GM12875 (cell line): ENCODE measurements at regions not wholly inside any gene's neighbourhood (a gene's known extent, or its start where the extent isn't known, plus 50 kb on each side); places are given as distances from the start of the nearest gene placed in this dataset.

ENCODE experiments used
- H3K4me3 ChIP-seq: one replicate; pipeline ENCODE4 v1.5.1; 2011; ENCODE audit warnings: low read depth, low read length, control low read depth
- TF ChIP-seq, protein P1 (sequence below): IDR thresholded peaks from 2 replicates; pipeline ENCODE4 v1.5.1; 2011; ENCODE audit warnings: low read depth, mild to moderate bottlenecking, control low read depth, inconsistent platforms, low read length, moderate library complexity, borderline replicate concordance; ENCODE audit not compliant: insufficient read depth

GRCh38 chr1:106480629-106481028 is 575.8 kb upstream of the PRMT6 start:
- TF ChIP-seq, protein P1, sequence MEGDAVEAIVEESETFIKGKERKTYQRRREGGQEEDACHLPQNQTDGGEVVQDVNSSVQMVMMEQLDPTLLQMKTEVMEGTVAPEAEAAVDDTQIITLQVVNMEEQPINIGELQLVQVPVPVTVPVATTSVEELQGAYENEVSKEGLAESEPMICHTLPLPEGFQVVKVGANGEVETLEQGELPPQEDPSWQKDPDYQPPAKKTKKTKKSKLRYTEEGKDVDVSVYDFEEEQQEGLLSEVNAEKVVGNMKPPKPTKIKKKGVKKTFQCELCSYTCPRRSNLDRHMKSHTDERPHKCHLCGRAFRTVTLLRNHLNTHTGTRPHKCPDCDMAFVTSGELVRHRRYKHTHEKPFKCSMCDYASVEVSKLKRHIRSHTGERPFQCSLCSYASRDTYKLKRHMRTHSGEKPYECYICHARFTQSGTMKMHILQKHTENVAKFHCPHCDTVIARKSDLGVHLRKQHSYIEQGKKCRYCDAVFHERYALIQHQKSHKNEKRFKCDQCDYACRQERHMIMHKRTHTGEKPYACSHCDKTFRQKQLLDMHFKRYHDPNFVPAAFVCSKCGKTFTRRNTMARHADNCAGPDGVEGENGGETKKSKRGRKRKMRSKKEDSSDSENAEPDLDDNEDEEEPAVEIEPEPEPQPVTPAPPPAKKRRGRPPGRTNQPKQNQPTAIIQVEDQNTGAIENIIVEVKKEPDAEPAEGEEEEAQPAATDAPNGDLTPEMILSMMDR: no peak
- H3K4me3 ChIP-seq: no peak overlapping the region

DNA sequence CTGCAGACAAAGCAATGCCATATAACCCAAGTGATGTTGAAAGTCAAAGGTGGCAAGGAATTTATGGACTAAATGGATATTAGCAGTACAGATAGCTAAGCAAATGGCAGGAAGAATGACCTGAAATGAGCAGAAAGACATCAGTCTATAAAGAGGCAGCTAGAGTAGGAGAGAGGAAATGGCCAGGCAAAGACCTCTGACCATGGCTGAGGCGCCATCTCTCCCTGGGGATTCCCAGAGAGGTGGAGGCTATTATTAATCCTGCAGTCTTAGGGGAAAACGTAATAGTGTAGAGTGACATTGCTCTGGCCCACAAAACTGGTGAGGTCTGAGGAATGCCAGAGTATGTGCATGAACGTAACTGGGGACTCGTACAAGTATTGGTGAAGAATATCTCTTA is 563.6 kb upstream of the PRMT6 start:
- TF ChIP-seq, protein P1: no peak
- H3K4me3 ChIP-seq: no peak overlapping the region

GRCh38 chr1:106494646-106495045 is 561.8 kb upstream of the PRMT6 start:
- TF ChIP-seq, protein P1: no peak

GRCh38 chr1:106498238-106498637 is 558.2 kb upstream of the PRMT6 start:
- H3K4me3 ChIP-seq: no peak overlapping the region
- TF ChIP-seq, protein P1: no peak

More at GRCh38 chr1:106494646-106495045, 561.8 kb upstream of the PRMT6 start:
- no peak overlapping the region for H3K4me3 ChIP-seq

DNA sequence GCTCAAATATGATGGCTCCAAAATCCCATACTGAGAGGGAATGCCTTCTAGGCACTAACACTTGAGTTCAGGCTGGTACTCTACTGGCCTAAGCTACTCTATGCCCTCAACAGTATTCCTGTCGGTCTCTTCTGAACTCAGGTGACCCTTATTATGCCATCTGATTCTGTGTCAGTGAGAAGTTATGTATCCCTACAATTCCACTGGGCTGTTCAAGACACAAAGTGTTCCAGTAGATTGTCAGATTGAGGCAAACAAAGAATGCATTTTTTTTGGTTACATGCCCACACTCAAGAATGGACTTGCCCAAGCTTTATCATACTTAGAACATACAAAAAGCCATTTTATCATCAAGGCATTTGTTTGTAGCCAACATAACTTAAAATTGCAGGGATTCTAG is 553.8 kb upstream of the PRMT6 start:
- TF ChIP-seq, protein P1: no peak
- H3K4me3 ChIP-seq: no peak overlapping the region

DNA sequence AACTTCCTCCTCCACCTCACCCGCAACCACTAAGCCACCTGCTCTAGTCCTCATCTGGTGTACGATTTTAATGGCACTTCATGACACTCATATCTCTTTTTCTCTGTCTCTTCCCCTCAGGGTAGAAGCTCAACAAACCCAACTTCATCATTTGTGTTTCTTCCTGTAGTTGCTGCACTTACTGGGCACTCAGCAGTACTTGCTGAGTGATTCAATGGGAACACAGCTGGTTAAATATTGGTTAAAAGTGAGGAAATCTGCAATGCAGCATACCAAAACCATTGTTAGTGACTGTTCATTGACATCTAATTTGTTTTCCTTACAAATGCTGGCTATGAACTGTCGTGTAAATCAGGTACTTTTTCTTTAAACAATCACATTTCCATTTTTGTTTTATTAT is 541.1 kb upstream of the PRMT6 start:
- TF ChIP-seq, protein P1: no peak
- H3K4me3 ChIP-seq: no peak overlapping the region

- H3K4me3 ChIP-seq: no peak overlapping the region
- TF ChIP-seq, protein P1: no peak
Observed at GRCh38 chr1:106517224-106517623, 539.2 kb upstream of the PRMT6 start.
